SJSA1 (cell line): ENCODE measurements at regions not wholly inside any gene's neighbourhood (a gene's known extent, or its start where the extent isn't known, plus 50 kb on each side); places are given as distances from the start of the nearest gene placed in this dataset.

Experiments
- DNase-seq, 2 experiments: peaks; one replicate each; pipeline ENCODE4 v3.0.0-alpha.2; 2015 to 2020; ENCODE audit warnings: low spot score in 2 of 2, low read depth in 1 of 2
- H3K27ac ChIP-seq: fragments of 250-450 bp; sonication (Bioruptor Pico); 2 replicates; pipeline ENCODE4 v1.5.1; 2020; ENCODE audit warnings: mild to moderate bottlenecking, moderate library complexity
- H3K27me3 ChIP-seq: fragments of 250-450 bp; sonication (Bioruptor Pico); replicated peaks from 2 replicates; pipeline ENCODE4 v1.5.1; 2020; ENCODE audit warnings: mild to moderate bottlenecking, moderate library complexity
- H3K36me3 ChIP-seq: fragments of 250-450 bp; sonication (Bioruptor Pico); 2 replicates; pipeline ENCODE4 v1.5.1; 2020; ENCODE audit warnings: mild to moderate bottlenecking
- H3K4me1 ChIP-seq: fragments of 250-450 bp; sonication (Bioruptor Pico); replicated peaks from 2 replicates; pipeline ENCODE4 v1.6.1; 2021; ENCODE audit warnings: mild to moderate bottlenecking
- H3K4me3 ChIP-seq: fragments of 250-450 bp; sonication (Bioruptor Pico); 2 replicates; pipeline ENCODE4 v1.5.1; 2020; ENCODE audit warnings: mild to moderate bottlenecking
- H3K9me3 ChIP-seq: fragments of 250-450 bp; sonication (Bioruptor Pico); replicated peaks from 2 replicates; pipeline ENCODE4 v1.5.1; 2020; ENCODE audit warnings: mild to moderate bottlenecking

GRCh38 chr15:38168467-38169070 is 84.1 kb upstream of the SPRED1 start:
- H3K27ac ChIP-seq = no peak overlapping the region
- no peaks in the 10 kb centered on the region for H3K36me3 ChIP-seq
- H3K4me3 ChIP-seq = no peak overlapping the region
- no peak for DNase-seq
- H3K9me3 ChIP-seq = no peaks in the 10 kb centered on the region
- no peaks in the 10 kb centered on the region for H3K4me1 ChIP-seq
- H3K27me3 ChIP-seq = no peaks in the 10 kb centered on the region

GRCh38 chr15:38171973-38172372 is 80.7 kb upstream of the SPRED1 start:
- no peak overlapping the region for H3K4me3 ChIP-seq
- no peak overlapping the region for H3K27ac ChIP-seq
- H3K27me3 ChIP-seq = 0 out of 2 replicates have a peak, but pooled peaks cover 6% of the 10 kb centered on the region
- H3K9me3 ChIP-seq = no peaks in the 10 kb centered on the region
- H3K36me3 ChIP-seq = no peaks in the 10 kb centered on the region
- DNase-seq = no peak
- H3K4me1 ChIP-seq = no peaks in the 10 kb centered on the region

GRCh38 chr15:38174691-38175090 is 77.9 kb upstream of the SPRED1 start:
- H3K27me3 ChIP-seq = 0 out of 2 replicates have a peak, but pooled peaks cover 6% of the 10 kb centered on the region
- no peaks in the 10 kb centered on the region for H3K36me3 ChIP-seq
- no peaks in the 10 kb centered on the region for H3K9me3 ChIP-seq
- H3K4me3 ChIP-seq = no peak overlapping the region
- no peak overlapping the region for H3K27ac ChIP-seq
- H3K4me1 ChIP-seq = no peaks in the 10 kb centered on the region
- no peak for DNase-seq

GRCh38 chr15:38176155-38176554 is 76.5 kb upstream of the SPRED1 start:
- no peak overlapping the region for H3K4me3 ChIP-seq
- no peak for DNase-seq
- no peaks in the 10 kb centered on the region for H3K9me3 ChIP-seq

GRCh38 chr15:38176691-38177090 is 75.9 kb upstream of the SPRED1 start:
- Histone ChIP-seq H3K4me1 (no peaks in the 10 kb centered on the region), H3K36me3 (no peaks in the 10 kb centered on the region), H3K27me3 (0 out of 2 replicates have a peak, but pooled peaks cover 6% of the 10 kb centered on the region), H3K27ac (no peak overlapping the region), H3K4me3 (no peak overlapping the region), H3K9me3 (no peaks in the 10 kb centered on the region)
- DNase-seq = no peak

More at GRCh38 chr15:38176155-38176554, 76.5 kb upstream of the SPRED1 start:
- Histone ChIP-seq H3K36me3 (no peaks in the 10 kb centered on the region), H3K27me3 (0 out of 2 replicates have a peak, but pooled peaks cover 6% of the 10 kb centered on the region), H3K27ac (no peak overlapping the region), H3K4me1 (no peaks in the 10 kb centered on the region)

GRCh38 chr15:38182900-38183299 is 69.7 kb upstream of the SPRED1 start:
- H3K27ac ChIP-seq = no peak overlapping the region
- no peak overlapping the region for H3K4me3 ChIP-seq
- no peaks in the 10 kb centered on the region; the same call in 1 of the 2 replicates for H3K27me3 ChIP-seq
- H3K36me3 ChIP-seq = no peaks in the 10 kb centered on the region
- DNase-seq = no peak
- H3K4me1 ChIP-seq = no peaks in the 10 kb centered on the region
- no peaks in the 10 kb centered on the region for H3K9me3 ChIP-seq

- Histone ChIP-seq H3K36me3 (no peaks in the 10 kb centered on the region), H3K4me3 (no peak overlapping the region), H3K9me3 (no peaks in the 10 kb centered on the region), H3K4me1 (no peaks in the 10 kb centered on the region), H3K27ac (no peak overlapping the region), H3K27me3 (no peaks in the 10 kb centered on the region; the same call in 1 of the 2 replicates)
- no peak for DNase-seq
Observed at GRCh38 chr15:38186507-38186906, 66.1 kb upstream of the SPRED1 start.

GRCh38 chr15:38187630-38188313 is 64.9 kb upstream of the SPRED1 start:
- no peaks in the 10 kb centered on the region; the same call in 1 of the 2 replicates for H3K27me3 ChIP-seq
- no peaks in the 10 kb centered on the region for H3K4me1 ChIP-seq
- no peaks in the 10 kb centered on the region for H3K9me3 ChIP-seq
- H3K4me3 ChIP-seq = no peak overlapping the region
- no peak for DNase-seq
- H3K36me3 ChIP-seq = no peaks in the 10 kb centered on the region
- H3K27ac ChIP-seq = no peak overlapping the region

GRCh38 chr15:38189671-38190295 is 62.9 kb upstream of the SPRED1 start:
- H3K27me3 ChIP-seq = no peaks in the 10 kb centered on the region; the same call in 1 of the 2 replicates
- no peak for DNase-seq
- H3K9me3 ChIP-seq = no peaks in the 10 kb centered on the region

GRCh38 chr15:38190501-38190900 is 62.1 kb upstream of the SPRED1 start:
- Histone ChIP-seq H3K36me3 (no peaks in the 10 kb centered on the region), H3K4me1 (no peaks in the 10 kb centered on the region), H3K9me3 (no peaks in the 10 kb centered on the region), H3K27me3 (no peaks in the 10 kb centered on the region; the same call in 1 of the 2 replicates), H3K4me3 (no peak overlapping the region), H3K27ac (no peak overlapping the region)
- no peak for DNase-seq

More at GRCh38 chr15:38189671-38190295, 62.9 kb upstream of the SPRED1 start:
- no peaks in the 10 kb centered on the region for H3K36me3 ChIP-seq
- H3K4me1 ChIP-seq = no peaks in the 10 kb centered on the region
- H3K4me3 ChIP-seq = no peak overlapping the region
- no peak overlapping the region for H3K27ac ChIP-seq

- no peaks in the 10 kb centered on the region for H3K9me3 ChIP-seq
- no peaks in the 10 kb centered on the region for H3K4me1 ChIP-seq
- no peaks in the 10 kb centered on the region; the same call in 1 of the 2 replicates for H3K27me3 ChIP-seq
- no peak overlapping the region for H3K4me3 ChIP-seq
- no peak overlapping the region for H3K27ac ChIP-seq
- no peaks in the 10 kb centered on the region for H3K36me3 ChIP-seq
- DNase-seq = no peak
Observed at GRCh38 chr15:38192496-38192895, 60.1 kb upstream of the SPRED1 start.

GRCh38 chr15:38193496-38193895 is 59.1 kb upstream of the SPRED1 start:
- Histone ChIP-seq H3K27me3 (no peaks in the 10 kb centered on the region), H3K4me3 (no peak overlapping the region), H3K4me1 (no peaks in the 10 kb centered on the region), H3K27ac (no peak overlapping the region), H3K36me3 (no peaks in the 10 kb centered on the region), H3K9me3 (no peaks in the 10 kb centered on the region)
- DNase-seq = peak in 1 of 2 experiments; percentile 29

- no peak for DNase-seq
- Histone ChIP-seq H3K27ac (no peak overlapping the region), H3K4me3 (no peak overlapping the region), H3K36me3 (no peaks in the 10 kb centered on the region), H3K4me1 (no peaks in the 10 kb centered on the region), H3K27me3 (no peaks in the 10 kb centered on the region), H3K9me3 (no peaks in the 10 kb centered on the region)
Observed at GRCh38 chr15:38195191-38195901, 57.3 kb upstream of the SPRED1 start.
